Epithelial cell of esophagus (primary cell): ENCODE measurements at regions not wholly inside any gene's neighbourhood (a gene's known extent, or its start where the extent isn't known, plus 50 kb on each side); places are given as distances from the start of the nearest gene placed in this dataset.

Experiments used
- DNase-seq: peaks from one replicate; pipeline ENCODE4 v3.0.0; 2010; ENCODE audit warnings: low read depth
- H3K4me3 ChIP-seq: 2 replicates; pipeline ENCODE4 v1.5.1; 2011; ENCODE audit warnings: mild to moderate bottlenecking, low read length, control low read depth
- TF ChIP-seq, protein P1 (sequence below): IDR thresholded peaks from 2 replicates; pipeline ENCODE4 v1.5.1; 2011; ENCODE audit warnings: low read depth, mild to moderate bottlenecking, low read length, control low read depth, inconsistent platforms; ENCODE audit not compliant: insufficient read depth; ENCODE audit errors: missing control alignments

DNA sequence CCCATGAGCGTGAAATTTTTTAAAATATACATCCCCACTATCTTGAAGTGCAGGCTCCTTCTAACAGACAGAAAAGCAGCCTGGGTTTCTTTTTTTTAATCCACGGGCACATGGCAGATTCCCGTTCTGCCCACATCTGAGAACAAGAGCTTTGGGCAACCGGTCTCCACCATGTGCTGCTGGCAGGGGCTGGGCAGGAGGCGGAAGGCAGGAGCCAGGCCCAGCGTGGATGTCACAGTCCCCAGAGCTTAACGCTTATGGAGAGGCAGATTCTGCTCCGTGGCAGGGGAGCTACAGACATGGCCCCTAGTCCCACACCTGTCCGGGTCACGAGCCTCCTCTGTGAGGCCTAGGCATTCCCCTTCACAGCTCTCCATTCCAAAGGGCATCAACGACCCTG, 503.0 kb upstream of the MYT1L start:
- TF ChIP-seq, protein P1, sequence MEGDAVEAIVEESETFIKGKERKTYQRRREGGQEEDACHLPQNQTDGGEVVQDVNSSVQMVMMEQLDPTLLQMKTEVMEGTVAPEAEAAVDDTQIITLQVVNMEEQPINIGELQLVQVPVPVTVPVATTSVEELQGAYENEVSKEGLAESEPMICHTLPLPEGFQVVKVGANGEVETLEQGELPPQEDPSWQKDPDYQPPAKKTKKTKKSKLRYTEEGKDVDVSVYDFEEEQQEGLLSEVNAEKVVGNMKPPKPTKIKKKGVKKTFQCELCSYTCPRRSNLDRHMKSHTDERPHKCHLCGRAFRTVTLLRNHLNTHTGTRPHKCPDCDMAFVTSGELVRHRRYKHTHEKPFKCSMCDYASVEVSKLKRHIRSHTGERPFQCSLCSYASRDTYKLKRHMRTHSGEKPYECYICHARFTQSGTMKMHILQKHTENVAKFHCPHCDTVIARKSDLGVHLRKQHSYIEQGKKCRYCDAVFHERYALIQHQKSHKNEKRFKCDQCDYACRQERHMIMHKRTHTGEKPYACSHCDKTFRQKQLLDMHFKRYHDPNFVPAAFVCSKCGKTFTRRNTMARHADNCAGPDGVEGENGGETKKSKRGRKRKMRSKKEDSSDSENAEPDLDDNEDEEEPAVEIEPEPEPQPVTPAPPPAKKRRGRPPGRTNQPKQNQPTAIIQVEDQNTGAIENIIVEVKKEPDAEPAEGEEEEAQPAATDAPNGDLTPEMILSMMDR: no peak
- H3K4me3 ChIP-seq: no peak overlapping the region
- DNase-seq: no peak

DNA sequence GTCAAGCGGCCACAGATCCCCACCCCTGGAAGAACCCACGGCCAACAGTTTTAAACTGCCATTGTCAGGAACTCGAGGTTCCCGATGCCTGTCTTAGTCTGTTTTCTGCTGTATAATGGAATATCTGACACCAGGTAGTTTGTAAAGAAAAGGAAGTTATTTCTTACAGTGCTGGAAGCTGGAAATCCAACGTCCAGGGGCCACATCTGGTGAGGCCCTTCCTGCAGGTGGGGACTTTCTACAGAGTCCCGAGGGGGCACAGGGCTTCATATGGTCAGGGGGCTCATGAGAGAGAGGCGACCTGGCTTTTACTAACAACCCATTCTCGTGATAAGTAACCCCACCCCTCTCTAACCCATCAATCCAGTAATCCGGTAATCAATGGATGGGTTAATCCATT, 501.6 kb upstream of the MYT1L start:
- DNase-seq: no peak
- TF ChIP-seq, protein P1: no peak
- H3K4me3 ChIP-seq: no peak overlapping the region

DNA sequence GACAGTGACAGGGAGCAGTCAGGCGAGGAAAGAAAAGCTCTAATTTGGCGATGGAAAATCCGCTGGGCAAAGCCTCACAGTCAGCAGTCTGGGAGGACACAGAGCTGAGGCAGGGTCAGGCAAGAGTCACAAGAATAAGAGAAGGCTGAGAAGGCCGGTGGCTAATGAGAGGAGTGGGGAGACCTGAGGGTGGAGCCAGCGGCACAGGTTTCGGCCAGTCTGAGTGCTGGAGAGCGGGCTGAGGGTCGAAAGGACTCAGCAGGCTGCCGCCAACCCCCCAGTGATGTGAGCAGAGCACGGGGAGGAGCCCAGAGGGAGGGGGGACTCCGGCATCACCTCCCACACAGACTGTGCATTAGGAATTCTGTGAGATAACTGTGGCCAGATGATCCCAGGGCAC, 500.6 kb upstream of the MYT1L start:
- no peak for DNase-seq
- no peak overlapping the region for H3K4me3 ChIP-seq
- TF ChIP-seq, protein P1: no peak

DNA sequence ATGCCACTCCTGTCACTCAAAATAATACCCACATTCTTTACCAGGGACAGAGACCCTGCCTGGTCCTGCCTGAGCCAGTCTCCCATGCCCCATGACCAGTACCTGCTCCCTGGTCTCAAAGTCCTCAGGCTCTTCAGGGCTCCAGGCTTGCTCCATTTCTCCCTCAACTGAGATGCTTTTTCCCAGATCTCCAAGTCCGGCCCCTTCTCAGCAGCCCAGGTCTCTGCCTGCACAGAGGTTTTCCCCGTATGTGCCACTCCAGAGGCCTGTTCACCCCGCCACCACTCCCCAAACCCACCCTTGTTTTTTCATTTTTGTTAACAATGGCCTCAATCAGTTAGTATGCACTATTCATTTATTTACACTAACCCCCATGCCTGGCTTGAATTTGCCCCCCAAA, 499.5 kb upstream of the MYT1L start:
- TF ChIP-seq, protein P1: no peak
- H3K4me3 ChIP-seq: no peak overlapping the region
- no peak for DNase-seq

DNA sequence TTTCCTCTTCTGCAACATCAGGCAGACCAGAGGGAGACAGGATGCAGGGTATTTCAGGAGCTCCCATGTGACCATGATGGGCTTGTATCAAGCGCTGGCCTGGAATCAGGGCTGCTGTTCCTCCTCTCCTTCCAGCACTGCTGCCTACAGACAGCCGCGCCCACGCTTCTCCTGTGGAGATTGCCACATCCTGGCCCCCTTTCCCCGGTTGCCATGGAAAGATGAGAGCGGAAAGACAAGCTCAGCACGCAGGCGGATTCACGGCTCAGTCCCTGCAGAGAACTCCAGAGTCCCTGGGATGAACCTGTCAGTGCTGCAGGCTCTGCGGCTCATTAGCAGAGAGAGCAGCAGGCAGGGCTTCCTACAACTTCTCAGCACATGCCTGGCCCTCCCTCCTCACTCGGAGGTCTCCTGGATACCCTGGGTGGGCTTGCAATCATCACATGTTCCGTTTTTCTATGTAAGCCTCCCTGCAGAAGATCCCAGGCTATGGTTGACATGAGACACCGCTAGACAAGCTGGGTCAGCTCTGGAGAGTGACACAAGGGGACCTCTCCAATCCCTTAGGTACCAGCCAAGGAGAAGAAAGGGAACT, 497.8 kb upstream of the MYT1L start:
- TF ChIP-seq, protein P1: no peak
- no peak overlapping the region for H3K4me3 ChIP-seq
- DNase-seq: no peak

DNA sequence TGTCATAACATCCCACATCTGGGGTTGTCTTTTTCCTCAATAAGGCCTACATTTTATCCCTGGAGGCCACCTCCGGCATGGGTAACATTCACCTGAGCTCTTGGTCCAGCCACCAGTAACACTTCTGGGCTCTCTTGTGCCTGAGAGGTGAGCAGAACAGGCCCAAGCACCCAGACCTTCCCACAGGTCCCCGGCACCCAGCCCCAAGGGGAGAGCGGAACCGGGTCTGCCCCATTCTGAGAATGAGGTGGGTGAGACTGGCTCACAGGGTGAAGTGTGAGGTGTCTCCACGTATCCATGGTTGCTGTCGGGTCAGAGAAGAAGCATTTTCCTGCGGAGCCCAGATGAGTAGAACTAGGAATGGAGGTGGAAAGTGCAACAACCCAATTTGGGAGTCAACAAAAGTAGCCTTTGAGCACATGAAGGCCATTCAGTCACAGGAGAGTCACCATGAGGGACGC, 496.7 kb upstream of the MYT1L start:
- no peak for DNase-seq
- TF ChIP-seq, protein P1: no peak
- H3K4me3 ChIP-seq: no peak overlapping the region

DNA sequence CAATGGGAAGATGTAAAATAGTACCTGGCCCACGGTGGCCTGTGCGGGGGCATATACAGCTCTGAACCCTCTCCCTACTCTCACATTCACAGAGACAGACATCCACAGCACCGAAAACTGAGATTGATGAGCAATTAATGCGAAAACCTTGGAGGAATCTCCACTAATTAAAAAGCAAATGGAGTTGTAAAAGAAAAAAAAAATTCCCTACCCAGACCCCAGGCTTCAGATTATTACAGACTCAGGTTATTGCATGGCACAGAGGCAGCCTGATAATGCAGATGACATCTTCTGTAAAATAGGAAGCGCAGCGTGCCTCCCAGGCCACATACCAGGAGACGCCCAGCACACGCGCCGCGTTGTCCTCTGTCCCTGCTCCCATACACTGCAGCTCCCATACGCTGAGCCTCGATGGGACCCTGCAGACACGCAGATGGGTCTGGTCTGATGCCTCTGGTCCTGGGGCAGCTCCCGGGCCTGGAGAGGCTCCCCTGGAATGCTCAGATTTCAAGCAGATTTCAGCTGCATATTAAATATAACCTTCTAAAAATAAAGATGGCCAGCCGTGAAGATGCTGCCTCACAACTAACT, 496.1 kb upstream of the MYT1L start:
- no peak for DNase-seq
- TF ChIP-seq, protein P1: no peak
- no peak overlapping the region for H3K4me3 ChIP-seq
